ENCODE measurements at regions not wholly inside any gene's neighbourhood (a gene's known extent, or its start where the extent isn't known, plus 50 kb on each side); places are given as distances from the start of the nearest gene placed in this dataset.

DNA sequence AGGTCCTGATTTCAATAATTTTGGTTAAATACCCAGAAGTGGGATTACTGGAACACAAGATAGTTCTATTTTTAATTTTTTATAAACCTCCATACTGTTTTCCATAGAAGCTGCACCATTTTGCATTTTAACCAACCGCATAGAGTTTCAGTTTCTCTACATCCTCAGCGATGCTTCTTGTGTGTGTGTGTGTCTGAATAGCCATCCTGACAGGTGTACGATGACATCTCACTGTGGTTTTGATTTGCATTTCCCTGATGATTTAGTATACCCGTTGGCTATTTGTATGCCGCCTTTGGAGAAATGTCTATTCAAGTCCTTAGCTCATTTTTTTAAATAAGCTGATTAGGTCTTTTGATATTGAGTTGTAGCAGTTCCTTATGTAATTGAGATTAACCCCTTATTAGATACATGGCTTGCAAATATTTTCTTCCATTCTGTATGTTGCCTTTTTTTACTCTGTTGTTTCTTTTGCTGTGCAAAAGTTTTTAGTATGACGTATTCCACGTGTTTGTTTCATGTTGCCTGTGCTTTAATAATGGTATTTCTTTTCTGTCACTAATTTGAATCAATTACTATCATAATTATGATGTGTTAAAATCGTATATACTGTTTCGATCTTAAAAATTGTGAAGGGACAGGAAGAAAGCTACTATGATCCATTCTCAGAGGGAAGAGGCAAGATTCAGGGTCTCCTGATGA, 227.2 kb upstream of the MON1B start:
- no peaks in the 10 kb centered on the region for H3K4me1 Mint-ChIP-seq
- H3K4me3 Mint-ChIP-seq, result no peak overlapping the region
- CTCF ChIA-PET, result no interaction called here

DNA sequence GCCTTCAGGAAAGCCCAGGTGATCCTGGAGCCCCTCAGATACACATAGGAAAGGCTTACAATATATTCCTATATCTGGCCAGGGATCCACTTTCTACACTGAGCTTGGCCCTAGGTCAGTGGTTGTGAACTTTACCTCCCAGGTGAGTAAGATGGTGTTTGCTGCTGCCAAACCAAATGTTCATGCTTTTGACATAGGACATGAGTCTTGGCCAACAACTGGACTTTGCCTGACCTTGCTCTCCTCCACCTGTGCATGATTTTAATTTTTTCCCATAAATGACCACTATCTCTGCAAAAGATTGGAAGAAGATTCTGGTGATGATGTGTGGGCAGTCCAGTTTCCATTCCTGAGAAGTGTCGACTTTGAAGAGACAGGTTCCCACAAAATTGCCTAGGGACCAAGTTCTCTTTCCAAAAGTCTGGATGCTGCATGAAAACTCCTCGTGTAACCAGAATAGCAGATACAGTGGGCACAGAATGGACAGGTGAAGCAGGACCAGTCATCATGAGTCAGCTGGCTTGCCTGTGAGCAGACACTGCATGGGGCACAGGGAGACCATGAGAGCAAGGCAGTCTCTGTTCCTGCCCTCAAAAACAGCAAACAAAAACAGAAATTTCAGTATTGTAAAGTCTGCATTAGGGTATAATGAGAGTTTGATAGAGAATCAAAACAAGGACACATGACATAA, 226.4 kb upstream of the MON1B start:
- no peak for DNase-seq
- H3K36me3 Mint-ChIP-seq (ENCODE audit: low read depth), result no peaks in the 10 kb centered on the region
- peaks cover 2% of the 10 kb centered on the region for H3K9me3 Mint-ChIP-seq
- ChIA-PET POLR2A (no interaction called here), CTCF (no interaction called here)
- H3K4me3 Mint-ChIP-seq, result no peak overlapping the region
- no peak overlapping the region for H3K27ac Mint-ChIP-seq
- no peaks in the 10 kb centered on the region for H3K27me3 Mint-ChIP-seq
- no peaks in the 10 kb centered on the region for H3K4me1 Mint-ChIP-seq

More for the DNA sequence above, 227.2 kb upstream of the MON1B start:
- Mint-ChIP-seq H3K27ac (no peak overlapping the region), H3K36me3 (ENCODE audit: low read depth) (no peaks in the 10 kb centered on the region), H3K9me3 (peaks cover 3% of the 10 kb centered on the region), H3K27me3 (no peaks in the 10 kb centered on the region)
- POLR2A ChIA-PET, result no interaction called here
- DNase-seq, result no peak

DNA sequence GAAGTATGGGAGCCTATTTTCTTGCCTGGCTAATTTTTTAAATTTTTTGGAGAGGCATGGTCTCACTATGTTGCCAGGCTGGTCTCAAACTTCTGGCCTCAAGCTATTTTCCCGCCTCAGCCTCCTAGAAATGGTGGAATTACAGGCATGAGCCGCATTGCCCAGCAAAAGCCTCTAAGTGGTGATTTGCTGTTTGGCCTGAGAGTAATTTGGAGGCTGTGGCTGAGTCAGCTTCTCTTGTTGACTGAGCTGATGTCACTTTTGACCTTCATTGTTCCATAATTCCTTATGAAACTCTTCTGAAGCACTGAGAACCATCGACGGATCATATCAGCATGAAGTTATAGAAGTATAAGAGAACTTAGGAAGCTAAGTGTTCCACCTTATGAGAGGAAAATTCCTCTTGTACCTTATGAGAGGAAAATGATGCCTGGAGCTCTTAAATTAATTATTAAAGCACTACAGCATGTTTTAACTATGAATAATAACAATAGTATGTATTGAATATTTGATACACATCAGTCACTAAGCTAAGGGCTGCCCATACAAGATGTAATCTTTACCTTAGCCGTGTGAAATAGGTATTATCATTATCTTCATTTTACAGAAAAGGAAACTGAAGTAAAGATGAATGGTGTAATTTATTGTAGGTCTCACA, 220.8 kb upstream of the MON1B start:
- ChIA-PET CTCF (interaction anchor here (0.7 kb wide), 1 partner anchor 9 kb away, joined by 3 read pairs; no protein-coding TSS in a partner anchor), POLR2A (no interaction called here)
- Mint-ChIP-seq H3K36me3 (ENCODE audit: low read depth) (no peaks in the 10 kb centered on the region), H3K4me3 (no peak overlapping the region), H3K4me1 (no peaks in the 10 kb centered on the region), H3K9me3 (no peaks in the 10 kb centered on the region), H3K27ac (no peak overlapping the region), H3K27me3 (no peaks in the 10 kb centered on the region)
- DNase-seq, result no peak

DNA sequence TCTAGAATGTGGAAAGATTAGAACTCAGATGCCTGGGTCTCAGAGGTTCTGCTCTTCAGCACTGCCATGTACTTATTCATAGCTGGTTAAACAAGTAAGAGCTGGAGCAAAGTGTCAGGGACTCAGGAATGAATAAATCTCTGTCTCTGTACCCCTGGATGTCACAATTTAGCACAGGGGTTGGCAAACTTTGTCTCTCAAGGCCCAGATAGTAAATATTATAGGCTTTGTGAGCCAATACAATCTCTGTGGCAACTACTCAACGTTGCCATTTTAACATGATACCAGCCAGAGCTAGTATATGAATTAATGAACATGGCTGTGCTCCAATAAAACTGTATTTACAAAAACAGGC, 220.3 kb upstream of the MON1B start:
- H3K9me3 Mint-ChIP-seq, result no peaks in the 10 kb centered on the region
- H3K27me3 Mint-ChIP-seq, result no peaks in the 10 kb centered on the region
- no peak overlapping the region for H3K27ac Mint-ChIP-seq
- POLR2A ChIA-PET, result no interaction called here
- H3K4me1 Mint-ChIP-seq, result no peaks in the 10 kb centered on the region
- no peak overlapping the region for H3K4me3 Mint-ChIP-seq
- no peak for DNase-seq
- CTCF ChIA-PET, result no interaction called here
- H3K36me3 Mint-ChIP-seq (ENCODE audit: low read depth), result no peaks in the 10 kb centered on the region

DNA sequence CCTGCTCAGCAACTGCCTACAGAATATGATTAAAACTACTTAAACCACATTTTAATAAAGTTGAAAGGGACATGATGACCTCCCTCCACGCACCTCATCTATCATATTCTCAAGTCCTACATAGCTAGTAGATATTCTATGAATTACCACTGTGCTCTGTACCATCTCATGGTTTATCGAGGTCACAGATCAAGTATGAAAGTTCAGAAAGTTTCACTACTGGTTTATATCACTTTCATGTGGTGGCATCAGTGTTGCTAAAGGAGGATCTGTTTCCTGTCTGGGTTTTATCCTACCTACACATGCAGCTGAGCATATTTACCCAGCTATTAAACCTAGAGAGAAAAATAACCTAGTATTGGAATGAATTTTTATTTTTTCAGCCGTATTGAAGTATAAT, 214.9 kb upstream of the MON1B start:
- Mint-ChIP-seq H3K4me1 (peaks cover 2% of the 10 kb centered on the region), H3K27me3 (no peaks in the 10 kb centered on the region), H3K4me3 (no peak overlapping the region), H3K27ac (no peak overlapping the region), H3K36me3 (ENCODE audit: low read depth) (no peaks in the 10 kb centered on the region), H3K9me3 (peaks cover 3% of the 10 kb centered on the region)
- DNase-seq, result no peak
- POLR2A ChIA-PET, result no interaction called here
- CTCF ChIA-PET, result no interaction called here

DNA sequence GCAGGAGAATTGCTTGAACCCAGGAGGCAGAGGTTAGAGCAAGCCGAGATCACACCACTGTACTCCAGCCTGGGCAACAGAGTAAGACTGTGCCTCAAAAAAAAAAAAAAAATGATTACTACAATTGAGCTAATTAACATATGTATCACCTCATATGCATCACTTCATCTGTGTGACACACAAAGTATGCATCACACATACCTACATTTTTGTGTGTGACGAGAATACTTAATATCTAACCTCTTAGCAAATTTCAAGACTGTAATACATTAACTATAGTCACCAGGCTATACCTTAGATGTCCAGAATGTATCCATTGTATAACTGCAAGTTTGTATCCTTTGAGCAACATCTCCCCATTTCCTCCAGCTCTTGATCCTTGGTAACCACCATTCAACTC, 214.2 kb upstream of the MON1B start:
- ChIA-PET POLR2A (no interaction called here), CTCF (no interaction called here)
- DNase-seq, result no peak
- no peaks in the 10 kb centered on the region for H3K36me3 Mint-ChIP-seq (ENCODE audit: low read depth)
- peaks cover 2% of the 10 kb centered on the region for H3K4me1 Mint-ChIP-seq
- no peak overlapping the region for H3K27ac Mint-ChIP-seq
- no peaks in the 10 kb centered on the region for H3K27me3 Mint-ChIP-seq
- peaks cover 3% of the 10 kb centered on the region for H3K9me3 Mint-ChIP-seq
- H3K4me3 Mint-ChIP-seq, result no peak overlapping the region

DNA sequence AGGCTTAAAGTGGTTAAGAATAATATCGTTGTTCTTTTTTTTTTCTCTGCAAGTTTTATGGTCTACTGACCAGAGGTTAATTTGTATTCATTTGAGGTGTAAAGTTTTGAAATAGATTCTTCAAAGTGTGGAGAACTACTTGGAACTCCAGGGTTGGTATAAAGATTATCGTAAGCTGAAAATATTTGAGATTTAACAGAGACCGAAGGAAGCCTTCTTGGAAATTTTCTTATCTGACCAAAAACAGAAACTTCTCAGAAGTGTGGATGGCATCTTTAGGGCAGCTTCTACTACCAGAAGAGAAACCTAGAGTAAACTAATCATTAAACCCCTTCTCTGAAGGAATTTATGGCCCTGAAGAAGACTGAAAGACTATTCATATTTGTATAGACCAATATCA, 206.8 kb upstream of the MON1B start:
- DNase-seq, result no peak
- CTCF ChIA-PET, result no interaction called here
- no peaks in the 10 kb centered on the region for H3K9me3 Mint-ChIP-seq
- H3K27ac Mint-ChIP-seq, result no peak overlapping the region
- no peaks in the 10 kb centered on the region for H3K36me3 Mint-ChIP-seq (ENCODE audit: low read depth)
- no peak overlapping the region for H3K4me3 Mint-ChIP-seq
- H3K27me3 Mint-ChIP-seq, result no peaks in the 10 kb centered on the region
- POLR2A ChIA-PET, result no interaction called here
- no peaks in the 10 kb centered on the region for H3K4me1 Mint-ChIP-seq

DNA sequence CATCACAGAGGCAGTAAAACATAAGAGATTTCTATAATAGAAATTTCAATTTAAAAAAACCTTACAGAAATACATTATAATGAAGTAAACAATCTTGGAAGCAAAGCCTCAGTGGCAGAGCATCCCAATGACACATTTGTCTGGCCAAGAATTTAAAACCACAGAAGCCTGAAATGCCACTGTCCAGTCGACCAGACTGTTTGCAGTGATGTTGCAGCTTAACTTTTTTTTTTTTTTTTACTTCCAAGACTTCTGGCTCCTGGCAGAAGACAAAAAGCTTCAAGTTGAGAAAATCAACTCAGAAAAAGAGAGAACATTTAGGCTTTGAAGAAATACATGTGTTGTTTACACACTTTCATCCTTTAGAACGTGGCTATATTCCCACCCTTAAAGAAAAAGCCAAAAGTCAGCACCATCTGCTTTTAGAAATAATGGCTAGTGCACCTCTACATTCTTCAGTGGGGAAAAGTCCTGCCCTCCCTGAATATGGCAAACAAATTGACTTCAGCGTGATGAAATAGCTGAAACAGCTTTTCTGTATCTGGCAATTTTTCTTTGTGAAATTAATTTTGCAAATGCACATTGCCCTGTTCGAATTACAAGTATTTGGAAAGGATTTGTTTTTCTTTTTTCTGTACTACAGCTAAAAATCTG, 205.5 kb upstream of the MON1B start:
- Mint-ChIP-seq H3K4me3 (no peak overlapping the region), H3K9me3 (no peaks in the 10 kb centered on the region), H3K36me3 (ENCODE audit: low read depth) (no peaks in the 10 kb centered on the region), H3K27ac (no peak overlapping the region), H3K27me3 (no peaks in the 10 kb centered on the region), H3K4me1 (no peaks in the 10 kb centered on the region)
- DNase-seq, result no peak
- ChIA-PET POLR2A (no interaction called here), CTCF (no interaction called here)

DNA sequence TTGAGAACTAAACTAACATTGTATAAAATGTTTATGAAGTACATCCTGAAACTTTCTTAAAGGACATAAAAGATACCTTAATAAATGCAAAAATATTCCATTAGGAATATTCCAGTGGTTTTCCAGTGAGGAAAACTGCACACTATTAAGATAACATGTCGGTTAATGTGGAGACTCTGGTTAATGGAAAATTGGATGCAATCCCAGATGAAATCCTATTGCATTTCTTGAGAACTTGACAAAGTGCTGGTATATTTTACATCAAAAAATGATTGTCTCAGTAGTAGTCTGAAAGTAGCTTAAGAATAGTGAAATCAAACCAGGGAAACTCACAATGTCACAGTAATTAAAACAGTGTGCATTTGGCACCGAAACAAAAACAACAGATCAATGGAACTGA, 202.5 kb upstream of the MON1B start:
- Mint-ChIP-seq H3K4me1 (no peaks in the 10 kb centered on the region), H3K4me3 (no peak overlapping the region), H3K9me3 (no peaks in the 10 kb centered on the region), H3K27ac (no peak overlapping the region), H3K36me3 (ENCODE audit: low read depth) (no peaks in the 10 kb centered on the region), H3K27me3 (no peaks in the 10 kb centered on the region)
- no peak for DNase-seq
- CTCF ChIA-PET, result no interaction called here
- POLR2A ChIA-PET, result no interaction called here

DNA sequence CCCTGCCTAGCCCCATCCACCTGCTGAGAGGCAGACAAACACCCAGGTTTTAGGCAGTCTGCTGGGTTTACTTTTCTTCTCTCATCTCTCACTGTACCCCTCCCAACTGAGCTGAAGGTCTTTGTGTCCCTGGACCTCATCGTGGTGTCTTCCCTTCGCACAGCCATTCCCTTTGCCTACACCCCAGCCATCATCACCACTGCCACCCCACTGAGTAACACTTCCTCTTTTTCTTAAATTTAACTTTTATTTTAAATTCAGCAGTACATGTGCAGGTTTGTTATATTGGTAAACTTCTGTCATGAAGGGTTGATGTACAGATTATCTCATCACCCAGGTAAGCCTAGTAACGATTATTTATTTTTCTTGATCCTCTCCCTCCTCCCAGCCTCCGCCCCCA, 188.3 kb upstream of the MON1B start:
- Mint-ChIP-seq H3K27me3 (no peaks in the 10 kb centered on the region), H3K4me3 (no peak overlapping the region), H3K4me1 (no peaks in the 10 kb centered on the region), H3K27ac (no peak overlapping the region), H3K9me3 (no peaks in the 10 kb centered on the region), H3K36me3 (ENCODE audit: low read depth) (no peaks in the 10 kb centered on the region)
- ChIA-PET POLR2A (interaction anchor here (0.5 kb wide), 1 partner anchor 654 kb away, joined by 3 read pairs; no protein-coding TSS in a partner anchor), CTCF (no interaction called here)
- no peak for DNase-seq

DNA sequence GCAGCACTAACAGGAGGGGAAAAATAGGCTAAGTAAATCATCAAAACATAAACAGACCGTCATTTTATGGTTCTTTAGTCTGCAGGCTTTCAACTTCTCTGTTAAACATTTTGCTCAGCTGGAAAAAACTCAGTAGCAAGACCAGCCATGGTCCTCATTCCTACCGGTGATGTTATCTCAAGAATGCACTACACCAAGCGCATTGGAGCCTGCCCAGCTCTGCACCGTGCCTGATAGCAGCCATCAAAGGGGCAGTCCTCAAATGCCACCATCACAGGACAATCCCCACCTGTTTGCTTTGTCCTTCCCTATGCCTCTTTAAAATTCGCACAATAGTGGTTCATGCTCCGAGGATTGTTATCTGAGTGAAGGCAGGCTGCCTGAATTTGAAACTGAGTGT, 181.5 kb upstream of the MON1B start:
- H3K27ac Mint-ChIP-seq, result no peak overlapping the region
- H3K9me3 Mint-ChIP-seq, result peaks cover 11% of the 10 kb centered on the region
- CTCF ChIA-PET, result no interaction called here
- no peak for DNase-seq
- no peak overlapping the region for H3K4me3 Mint-ChIP-seq
- POLR2A ChIA-PET, result no interaction called here
- H3K36me3 Mint-ChIP-seq (ENCODE audit: low read depth), result no peaks in the 10 kb centered on the region
- no peaks in the 10 kb centered on the region for H3K4me1 Mint-ChIP-seq
- no peaks in the 10 kb centered on the region for H3K27me3 Mint-ChIP-seq

DNA sequence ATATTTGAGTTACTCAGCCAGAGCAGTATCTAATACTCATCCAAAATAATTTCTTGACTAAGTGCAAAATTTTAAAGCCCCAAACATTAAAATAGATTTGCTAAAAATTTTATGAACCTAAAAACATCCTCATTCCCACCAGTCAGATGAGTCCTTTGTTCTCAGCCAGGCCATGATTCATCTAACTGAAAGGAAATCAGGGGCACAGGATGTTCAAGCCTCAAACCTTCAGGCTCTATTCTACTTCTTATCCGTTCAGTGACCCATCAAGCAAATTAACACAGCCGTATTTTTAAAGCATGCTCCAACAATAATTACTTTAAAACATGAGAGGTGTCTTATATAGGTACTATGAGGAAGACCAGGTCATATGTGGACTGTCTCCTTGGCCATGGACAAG, 176.5 kb upstream of the MON1B start:
- DNase-seq, result no peak
- no peak overlapping the region for H3K27ac Mint-ChIP-seq
- H3K27me3 Mint-ChIP-seq, result no peaks in the 10 kb centered on the region
- CTCF ChIA-PET, result no interaction called here
- no peaks in the 10 kb centered on the region for H3K4me1 Mint-ChIP-seq
- no peak overlapping the region for H3K4me3 Mint-ChIP-seq
- POLR2A ChIA-PET, result no interaction called here
- no peaks in the 10 kb centered on the region for H3K36me3 Mint-ChIP-seq (ENCODE audit: low read depth)
- H3K9me3 Mint-ChIP-seq, result peaks cover 14% of the 10 kb centered on the region

DNA sequence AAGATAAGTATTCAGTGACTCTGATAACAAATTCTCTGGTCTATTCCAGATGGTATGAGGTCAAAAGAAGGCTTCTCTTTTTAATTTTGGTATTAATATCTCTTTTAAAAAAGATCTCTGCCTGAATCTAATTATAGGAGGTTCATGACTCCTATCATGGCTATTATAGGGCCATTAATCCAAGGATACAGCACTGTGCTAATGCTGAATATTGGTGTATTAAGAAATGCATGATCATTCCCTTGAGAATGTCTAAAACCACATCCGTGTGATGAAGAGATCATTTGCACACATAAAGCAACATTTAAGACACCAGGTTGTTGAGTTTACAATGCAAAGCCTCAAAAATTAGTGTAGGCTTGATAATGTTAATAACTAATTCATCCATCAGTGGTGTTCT, 160.4 kb upstream of the MON1B start:
- CTCF ChIA-PET, result no interaction called here
- H3K27ac Mint-ChIP-seq, result no peak overlapping the region
- no peak overlapping the region for H3K4me3 Mint-ChIP-seq
- no peaks in the 10 kb centered on the region for H3K4me1 Mint-ChIP-seq
- no peaks in the 10 kb centered on the region for H3K27me3 Mint-ChIP-seq
- no peaks in the 10 kb centered on the region for H3K9me3 Mint-ChIP-seq
- no peak for DNase-seq
- POLR2A ChIA-PET, result no interaction called here
- no peaks in the 10 kb centered on the region for H3K36me3 Mint-ChIP-seq (ENCODE audit: low read depth)

DNA sequence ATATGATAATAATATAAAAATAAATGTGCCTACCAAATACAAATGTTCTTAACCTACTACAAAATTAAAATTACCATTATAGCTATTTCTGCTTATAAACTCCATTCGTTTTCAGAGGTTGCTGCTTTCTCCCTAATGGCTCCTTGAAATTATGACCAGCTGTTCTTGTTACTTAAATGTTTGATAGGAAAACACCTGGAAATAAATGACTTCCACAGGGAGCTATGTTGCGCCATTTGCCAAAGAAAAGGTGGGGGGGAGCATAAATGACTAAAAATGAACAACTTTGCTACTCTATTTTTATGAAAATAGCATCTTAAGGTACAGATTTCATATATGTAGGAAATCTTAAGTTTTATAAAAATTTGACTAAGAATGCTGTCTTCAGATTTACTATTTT, 157.5 kb upstream of the MON1B start:
- Mint-ChIP-seq H3K4me1 (no peaks in the 10 kb centered on the region), H3K27me3 (no peaks in the 10 kb centered on the region), H3K27ac (no peak overlapping the region), H3K36me3 (ENCODE audit: low read depth) (no peaks in the 10 kb centered on the region), H3K4me3 (no peak overlapping the region), H3K9me3 (no peaks in the 10 kb centered on the region)
- CTCF ChIA-PET, result no interaction called here
- POLR2A ChIA-PET, result no interaction called here
- no peak for DNase-seq
